Activated CD4-positive, alpha-beta memory T cell treated with anti-CD3 and anti-CD28 coated beads, Interleukin-2, amount 10 ng/mL, durations not matched to agents 7 days and 5 days (primary cell): ENCODE measurements at regions not wholly inside any gene's neighbourhood (a gene's known extent, or its start where the extent isn't known, plus 50 kb on each side); places are given as distances from the start of the nearest gene placed in this dataset.

Experiments
- CTCF ChIA-PET: fragments of 350-600 bp; sonication (Branson Sonifier 250); formaldehyde crosslinking; loops from one replicate; lab custom pipeline; 2021; ENCODE audit warnings: antibody characterized with exemption, inconsistent platforms; lab: Charles Lee
- POLR2A ChIA-PET: fragments of 350-600 bp; sonication (Branson Sonifier 250); formaldehyde crosslinking; loops from one replicate; lab custom pipeline; 2021; ENCODE audit warnings: antibody characterized with exemption; lab: Charles Lee
- DNase-seq: peaks from one replicate; pipeline ENCODE4 v3.0.0-alpha.2; 2020
- H3K27ac Mint-ChIP-seq: one replicate; pipeline ENCODE4 v1.8.0; 2021; ENCODE audit warnings: mild to moderate bottlenecking, mixed read lengths
- H3K27me3 Mint-ChIP-seq: one replicate; pipeline ENCODE4 v1.8.0; 2021; ENCODE audit warnings: mixed read lengths
- H3K36me3 Mint-ChIP-seq: one replicate; pipeline ENCODE4 v1.8.0; 2021; ENCODE audit warnings: low read depth, mixed read lengths
- H3K4me1 Mint-ChIP-seq: one replicate; pipeline ENCODE4 v1.8.0; 2021; ENCODE audit warnings: mixed read lengths
- H3K4me3 Mint-ChIP-seq: one replicate; pipeline ENCODE4 v1.8.0; 2021; ENCODE audit warnings: mild to moderate bottlenecking, mixed read lengths
- H3K9me3 Mint-ChIP-seq: one replicate; pipeline ENCODE4 v1.8.0; 2021; ENCODE audit warnings: mixed read lengths

GRCh38 chr1:242784084-242784483, 259.6 kb upstream of the PLD5 start:
- Mint-ChIP-seq H3K36me3 (no peaks in the 10 kb centered on the region), H3K4me1 (no peaks in the 10 kb centered on the region), H3K27me3 (no peaks in the 10 kb centered on the region), H3K27ac (no peak overlapping the region), H3K9me3 (no peaks in the 10 kb centered on the region), H3K4me3 (no peak overlapping the region)
- POLR2A ChIA-PET, result no interaction called here
- no peak for DNase-seq
- CTCF ChIA-PET, result no interaction called here

GRCh38 chr1:242774256-242774655, 249.8 kb upstream of the PLD5 start:
- ChIA-PET POLR2A (no interaction called here), CTCF (no interaction called here)
- Mint-ChIP-seq H3K4me1 (no peaks in the 10 kb centered on the region), H3K27me3 (no peaks in the 10 kb centered on the region), H3K36me3 (no peaks in the 10 kb centered on the region), H3K9me3 (peaks cover 2% of the 10 kb centered on the region), H3K27ac (no peak overlapping the region), H3K4me3 (no peak overlapping the region)
- no peak for DNase-seq

GRCh38 chr1:242770366-242770765, 245.9 kb upstream of the PLD5 start:
- Mint-ChIP-seq H3K4me1 (no peaks in the 10 kb centered on the region), H3K27ac (no peak overlapping the region), H3K9me3 (peaks cover 2% of the 10 kb centered on the region), H3K27me3 (no peaks in the 10 kb centered on the region), H3K4me3 (no peak overlapping the region), H3K36me3 (no peaks in the 10 kb centered on the region)
- ChIA-PET POLR2A (no interaction called here), CTCF (no interaction called here)
- no peak for DNase-seq

GRCh38 chr1:242764161-242764560, 239.7 kb upstream of the PLD5 start:
- CTCF ChIA-PET, result no interaction called here
- peaks cover 2% of the 10 kb centered on the region for H3K9me3 Mint-ChIP-seq

GRCh38 chr1:242761556-242761955, 237.1 kb upstream of the PLD5 start:
- Mint-ChIP-seq H3K27me3 (no peaks in the 10 kb centered on the region), H3K9me3 (peaks cover 2% of the 10 kb centered on the region), H3K27ac (no peak overlapping the region), H3K4me1 (no peaks in the 10 kb centered on the region), H3K4me3 (no peak overlapping the region), H3K36me3 (no peaks in the 10 kb centered on the region)
- DNase-seq, result no peak
- ChIA-PET POLR2A (no interaction called here), CTCF (no interaction called here)

More at GRCh38 chr1:242764161-242764560, 239.7 kb upstream of the PLD5 start:
- H3K36me3 Mint-ChIP-seq, result no peaks in the 10 kb centered on the region
- POLR2A ChIA-PET, result no interaction called here
- no peak for DNase-seq
- H3K4me3 Mint-ChIP-seq, result no peak overlapping the region
- no peaks in the 10 kb centered on the region for H3K27me3 Mint-ChIP-seq
- H3K27ac Mint-ChIP-seq, result no peak overlapping the region
- no peaks in the 10 kb centered on the region for H3K4me1 Mint-ChIP-seq

- Mint-ChIP-seq H3K4me3 (no peak overlapping the region), H3K36me3 (no peaks in the 10 kb centered on the region), H3K27ac (no peak overlapping the region), H3K27me3 (no peaks in the 10 kb centered on the region), H3K9me3 (no peaks in the 10 kb centered on the region), H3K4me1 (no peaks in the 10 kb centered on the region)
- no peak for DNase-seq
- ChIA-PET CTCF (no interaction called here), POLR2A (no interaction called here)
Observed at GRCh38 chr1:242754926-242755325, 230.4 kb upstream of the PLD5 start.

GRCh38 chr1:242754125-242754524, 229.6 kb upstream of the PLD5 start:
- POLR2A ChIA-PET, result no interaction called here
- no peak for DNase-seq
- no peak overlapping the region for H3K4me3 Mint-ChIP-seq
- H3K27me3 Mint-ChIP-seq, result no peaks in the 10 kb centered on the region
- H3K36me3 Mint-ChIP-seq, result no peaks in the 10 kb centered on the region
- no peaks in the 10 kb centered on the region for H3K4me1 Mint-ChIP-seq
- H3K9me3 Mint-ChIP-seq, result no peaks in the 10 kb centered on the region
- no peak overlapping the region for H3K27ac Mint-ChIP-seq
- CTCF ChIA-PET, result no interaction called here

- Mint-ChIP-seq H3K27ac (no peak overlapping the region), H3K36me3 (no peaks in the 10 kb centered on the region), H3K27me3 (no peaks in the 10 kb centered on the region), H3K4me3 (no peak overlapping the region), H3K9me3 (peaks cover 7% of the 10 kb centered on the region), H3K4me1 (no peaks in the 10 kb centered on the region)
- ChIA-PET CTCF (no interaction called here), POLR2A (no interaction called here)
- DNase-seq, result no peak
Observed at GRCh38 chr1:242747233-242747632, 222.7 kb upstream of the PLD5 start.

- CTCF ChIA-PET, result no interaction called here
- POLR2A ChIA-PET, result no interaction called here
- Mint-ChIP-seq H3K4me3 (no peak overlapping the region), H3K9me3 (peaks cover 9% of the 10 kb centered on the region), H3K27ac (no peak overlapping the region), H3K27me3 (no peaks in the 10 kb centered on the region), H3K36me3 (no peaks in the 10 kb centered on the region), H3K4me1 (no peaks in the 10 kb centered on the region)
- no peak for DNase-seq
Observed at GRCh38 chr1:242745079-242745478, 220.6 kb upstream of the PLD5 start.

- ChIA-PET CTCF (no interaction called here), POLR2A (no interaction called here)
- Mint-ChIP-seq H3K36me3 (no peaks in the 10 kb centered on the region), H3K4me1 (no peaks in the 10 kb centered on the region), H3K9me3 (peaks cover 9% of the 10 kb centered on the region), H3K27ac (no peak overlapping the region), H3K4me3 (no peak overlapping the region), H3K27me3 (no peaks in the 10 kb centered on the region)
- DNase-seq, result no peak
Observed at GRCh38 chr1:242743983-242744780, 219.7 kb upstream of the PLD5 start.

GRCh38 chr1:242738702-242739645, 214.5 kb upstream of the PLD5 start:
- no peak overlapping the region for H3K4me3 Mint-ChIP-seq
- no peak overlapping the region for H3K27ac Mint-ChIP-seq
- peaks cover 5% of the 10 kb centered on the region for H3K9me3 Mint-ChIP-seq
- CTCF ChIA-PET, result interaction anchor here (0.5 kb wide), 1 partner anchor 293 kb away, joined by 4 read pairs; no protein-coding TSS in a partner anchor
- DNase-seq, result no peak
- POLR2A ChIA-PET, result no interaction called here
- no peaks in the 10 kb centered on the region for H3K27me3 Mint-ChIP-seq
- H3K36me3 Mint-ChIP-seq, result no peaks in the 10 kb centered on the region
- H3K4me1 Mint-ChIP-seq, result no peaks in the 10 kb centered on the region

GRCh38 chr1:242736611-242737010, 212.1 kb upstream of the PLD5 start:
- POLR2A ChIA-PET, result no interaction called here

GRCh38 chr1:242735323-242735722, 210.8 kb upstream of the PLD5 start:
- H3K36me3 Mint-ChIP-seq, result no peaks in the 10 kb centered on the region
- CTCF ChIA-PET, result no interaction called here

More at GRCh38 chr1:242736611-242737010, 212.1 kb upstream of the PLD5 start:
- Mint-ChIP-seq H3K4me3 (no peak overlapping the region), H3K9me3 (peaks cover 2% of the 10 kb centered on the region), H3K27ac (no peak overlapping the region), H3K27me3 (no peaks in the 10 kb centered on the region), H3K36me3 (no peaks in the 10 kb centered on the region), H3K4me1 (no peaks in the 10 kb centered on the region)
- CTCF ChIA-PET, result no interaction called here
- DNase-seq, result no peak

More at GRCh38 chr1:242735323-242735722, 210.8 kb upstream of the PLD5 start:
- H3K9me3 Mint-ChIP-seq, result no peaks in the 10 kb centered on the region
- H3K27ac Mint-ChIP-seq, result no peak overlapping the region
- POLR2A ChIA-PET, result no interaction called here
- H3K27me3 Mint-ChIP-seq, result no peaks in the 10 kb centered on the region
- no peak overlapping the region for H3K4me3 Mint-ChIP-seq
- no peak for DNase-seq
- H3K4me1 Mint-ChIP-seq, result no peaks in the 10 kb centered on the region
